Posterior cingulate gyrus (tissue), 11 donors: ENCODE measurements at regions not wholly inside any gene's neighbourhood (a gene's known extent, or its start where the extent isn't known, plus 50 kb on each side); places are given as distances from the start of the nearest gene placed in this dataset.
"Not testable (repeated sequence)": the region's sequence is repeated elsewhere in the genome, so short reads cannot be mapped to it uniquely, and the experiment has no call there.

Experiments used
- DNase-seq, 10 donors: peaks; one replicate each; pipeline versions ENCODE4 v3.0.0 to v3.0.0-alpha.2; 2020 to 2021; ENCODE audit warnings: mixed read lengths in 3 of 10
- intact Hi-C: fragments of 100-400 bp; cut with DNase I; formaldehyde crosslinking; loops from one replicate; pipeline ENCODE4 v1.15.1; 2023

- no peak for DNase-seq
- intact Hi-C loops = no loop called here
Measured at GRCh38 chr11:13160806-13161205, 116.8 kb upstream of the BMAL1 start.

- intact Hi-C loops = no loop called here
- no peak for DNase-seq
Measured at GRCh38 chr11:13163158-13163557, 114.4 kb upstream of the BMAL1 start.

DNA sequence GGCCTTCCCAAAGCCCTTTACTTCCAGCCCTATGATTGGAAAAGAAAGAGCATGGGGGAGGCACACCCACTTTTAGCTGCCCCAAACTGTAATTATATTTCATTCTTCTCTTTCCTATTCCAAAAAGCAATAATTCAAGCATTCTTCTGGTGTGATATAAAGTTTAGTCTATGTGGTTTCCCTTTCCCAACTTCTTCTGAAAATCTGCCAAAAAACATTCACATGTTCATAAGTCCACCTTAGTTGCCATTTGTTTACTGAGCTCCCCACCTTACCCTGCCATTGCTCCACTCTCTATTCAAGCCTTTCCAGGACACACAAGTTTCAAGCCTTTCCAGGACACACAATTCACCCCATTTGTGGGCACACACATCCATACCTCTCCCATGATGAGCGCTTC is 111.6 kb upstream of the BMAL1 start:
- no peak for DNase-seq
- intact Hi-C loops = no loop called here

GRCh38 chr11:13168271-13168670 is 109.3 kb upstream of the BMAL1 start:
- peak in 1 of 10 donors; percentile 48 for DNase-seq
- intact Hi-C loops = no loop called here

DNA sequence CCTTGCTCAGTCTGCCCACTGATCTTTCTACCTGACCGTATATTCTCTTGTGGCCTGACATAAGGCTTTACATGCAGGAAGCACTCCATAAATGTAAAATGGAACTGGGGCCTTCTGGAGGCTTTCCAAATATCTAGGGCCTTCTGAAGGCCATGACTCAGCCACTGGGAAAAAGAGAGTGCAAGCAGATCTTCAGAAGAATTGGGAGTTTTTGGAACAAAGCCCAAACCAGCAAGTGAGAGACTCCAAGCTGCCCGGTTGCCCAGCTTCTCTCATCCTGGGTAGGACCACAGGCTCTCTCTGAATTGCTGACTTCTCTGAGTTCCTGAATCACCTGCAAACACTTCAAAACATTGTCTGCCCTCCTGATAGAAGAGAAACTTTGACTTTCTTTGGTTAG is 107.9 kb upstream of the BMAL1 start:
- DNase-seq = no peak
- intact Hi-C loops = no loop called here

GRCh38 chr11:13174090-13174489 is 103.5 kb upstream of the BMAL1 start:
- intact Hi-C loops = no loop called here
- DNase-seq = no peak

DNA sequence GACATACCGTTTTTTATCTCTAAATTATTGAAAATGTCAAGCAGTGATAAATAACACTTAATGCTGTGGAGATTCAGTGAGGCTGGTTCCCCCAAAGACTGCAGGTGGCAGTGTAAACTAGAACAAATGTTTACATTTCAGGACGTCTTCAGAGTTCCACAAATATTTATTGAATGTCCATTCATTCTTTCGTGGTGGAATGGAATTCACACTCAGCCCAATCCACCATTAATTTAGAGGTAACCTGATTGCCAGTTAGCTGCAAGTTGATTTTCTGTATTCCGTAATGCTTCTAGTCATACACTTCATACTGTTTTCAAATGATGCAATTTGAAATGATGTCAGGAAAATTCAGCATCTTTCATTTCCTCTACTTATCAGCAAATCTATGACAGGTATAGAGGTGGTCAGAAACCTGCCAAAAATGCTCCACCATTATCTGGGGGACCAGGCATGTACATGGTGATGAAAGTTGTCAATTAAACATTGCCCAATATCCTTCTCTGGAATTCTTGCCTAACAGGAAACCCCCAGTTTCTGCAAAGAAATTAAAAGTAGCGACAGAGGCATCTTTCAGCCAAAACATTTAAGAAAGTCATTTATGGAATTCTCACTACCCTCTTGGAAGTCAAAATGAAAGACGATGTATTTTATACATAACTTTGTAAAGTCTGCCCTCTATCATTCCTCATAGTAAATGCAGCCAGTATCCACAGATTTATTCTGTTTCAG is 94.3 kb upstream of the BMAL1 start:
- peak in 2 of 10 donors; percentile 19 to 51 for DNase-seq
- intact Hi-C loops = loop anchor here (1.0 to 10.0 kb wide), 3 partner anchors 152 to 282 kb away; partner anchors contain the start of gene BTBD10

DNA sequence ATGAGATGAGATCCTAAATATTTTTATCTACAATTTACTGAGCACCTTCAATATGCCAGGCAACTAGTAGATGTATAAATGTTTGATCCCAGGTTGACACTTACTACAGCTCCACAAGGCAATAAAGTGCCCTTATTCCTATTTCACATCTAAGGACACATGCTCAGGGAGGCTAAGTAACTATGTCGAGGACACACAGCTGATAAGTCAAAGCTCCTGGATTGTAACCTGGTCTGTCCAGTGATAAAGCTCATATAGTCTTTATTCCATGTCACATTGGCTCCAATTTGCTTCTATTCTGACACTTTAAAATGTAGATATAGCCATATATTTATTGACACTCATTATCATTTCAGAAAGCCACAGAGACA is 93.8 kb upstream of the BMAL1 start:
- no peak for DNase-seq
- intact Hi-C loops = loop anchor here (1.0 to 10.0 kb wide), 3 partner anchors 151 to 281 kb away; partner anchors contain the start of gene BTBD10

DNA sequence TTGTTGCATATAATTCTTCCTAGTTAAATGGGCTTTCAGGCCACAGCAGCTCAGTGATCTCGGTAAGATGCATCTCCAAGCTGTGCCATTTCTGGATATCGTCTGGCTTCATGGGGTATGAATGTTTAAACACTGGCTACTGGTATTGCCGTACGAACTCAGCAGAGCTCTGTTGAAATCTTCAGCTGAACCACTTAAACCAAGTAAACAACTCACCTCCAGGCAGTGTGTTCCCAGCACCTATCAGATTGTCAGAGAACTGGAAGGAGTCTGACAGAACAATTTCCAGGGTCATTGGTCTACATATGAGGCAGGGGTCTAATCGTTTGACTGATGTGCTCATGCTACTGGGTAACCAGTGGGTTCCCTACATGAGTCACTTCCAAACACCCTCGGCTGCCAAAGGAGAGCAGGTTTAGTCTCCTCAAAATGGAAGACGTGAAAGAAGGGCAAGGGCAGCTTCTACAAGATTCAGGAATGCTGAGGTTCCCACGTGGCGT is 93.2 kb upstream of the BMAL1 start:
- intact Hi-C loops = loop anchor here (10.0 kb wide), 2 partner anchors 150 to 280 kb away; partner anchors contain the start of gene BTBD10
- DNase-seq = no peak

- intact Hi-C loops = loop anchor here (10.0 kb wide), 2 partner anchors 147 to 277 kb away; partner anchors contain the start of gene BTBD10
- DNase-seq = no peak
Measured at GRCh38 chr11:13188179-13188578, 89.4 kb upstream of the BMAL1 start.

GRCh38 chr11:13189561-13190426 is 87.8 kb upstream of the BMAL1 start:
- intact Hi-C loops = loop anchor here (10.0 kb wide), 2 partner anchors 145 to 275 kb away; partner anchors contain the start of gene BTBD10
- no peak for DNase-seq

DNA sequence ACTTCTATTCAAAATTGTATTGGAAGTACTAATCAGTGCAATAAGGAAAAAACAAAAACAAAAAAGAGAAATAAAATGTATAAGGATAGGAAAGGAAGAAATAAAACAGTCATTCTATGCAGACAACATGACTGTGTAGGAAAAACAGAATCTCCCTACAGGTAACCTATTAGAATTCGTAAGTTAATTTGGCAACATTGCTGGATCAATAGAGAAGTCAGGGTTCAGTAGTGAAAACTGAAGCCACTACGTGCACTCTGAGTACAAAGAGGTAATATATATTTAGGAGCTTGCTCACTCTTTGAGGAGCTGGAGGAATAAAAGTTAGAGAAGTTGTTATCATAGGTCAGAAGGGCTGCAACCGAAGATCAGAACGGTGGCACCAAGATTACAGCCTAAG is 84.0 kb upstream of the BMAL1 start:
- intact Hi-C loops = no loop called here
- no peak for DNase-seq

DNA sequence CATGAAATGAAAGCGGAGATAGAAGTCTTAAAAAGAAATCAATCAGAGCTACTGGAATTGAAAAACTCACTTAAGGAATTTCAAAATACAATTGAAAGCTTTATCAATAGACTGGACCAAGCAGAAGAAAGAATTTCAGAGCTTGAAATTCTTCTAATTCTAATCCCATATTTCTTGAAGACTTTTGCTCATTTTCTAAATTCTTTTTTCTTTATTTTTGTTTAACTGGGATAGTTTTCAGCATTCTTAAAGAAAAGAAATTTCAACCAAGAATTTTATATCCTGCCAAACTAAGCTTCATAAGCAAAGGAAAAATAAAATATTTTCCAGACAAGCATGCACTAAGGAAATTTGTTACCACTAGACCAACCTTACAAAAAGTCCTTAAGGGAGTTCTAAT is 80.2 kb upstream of the BMAL1 start:
- intact Hi-C loops = not testable (repeated sequence)

DNA sequence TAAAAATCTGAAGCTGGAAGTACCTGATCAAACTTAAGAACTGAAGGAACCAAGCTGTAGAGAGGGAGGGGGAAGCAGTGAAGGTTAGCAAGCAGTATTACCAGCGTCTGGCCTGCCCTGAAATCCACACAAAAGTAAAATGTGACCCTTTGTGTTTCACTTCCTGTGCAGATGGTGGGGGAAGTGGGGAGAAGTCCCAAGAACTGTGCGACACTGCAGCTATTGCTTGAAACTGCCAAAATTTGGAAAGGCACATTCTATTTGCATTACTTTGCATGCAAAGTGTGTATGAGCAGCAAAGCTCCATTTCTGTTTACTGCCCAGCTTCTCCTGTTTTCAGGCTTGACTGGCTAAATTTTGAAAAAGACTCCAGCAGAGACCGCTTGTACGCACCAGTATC is 72.1 kb upstream of the BMAL1 start:
- intact Hi-C loops = no loop called here
- no peak for DNase-seq

More for the DNA sequence above, 80.2 kb upstream of the BMAL1 start:
- not testable (repeated sequence) for DNase-seq

DNA sequence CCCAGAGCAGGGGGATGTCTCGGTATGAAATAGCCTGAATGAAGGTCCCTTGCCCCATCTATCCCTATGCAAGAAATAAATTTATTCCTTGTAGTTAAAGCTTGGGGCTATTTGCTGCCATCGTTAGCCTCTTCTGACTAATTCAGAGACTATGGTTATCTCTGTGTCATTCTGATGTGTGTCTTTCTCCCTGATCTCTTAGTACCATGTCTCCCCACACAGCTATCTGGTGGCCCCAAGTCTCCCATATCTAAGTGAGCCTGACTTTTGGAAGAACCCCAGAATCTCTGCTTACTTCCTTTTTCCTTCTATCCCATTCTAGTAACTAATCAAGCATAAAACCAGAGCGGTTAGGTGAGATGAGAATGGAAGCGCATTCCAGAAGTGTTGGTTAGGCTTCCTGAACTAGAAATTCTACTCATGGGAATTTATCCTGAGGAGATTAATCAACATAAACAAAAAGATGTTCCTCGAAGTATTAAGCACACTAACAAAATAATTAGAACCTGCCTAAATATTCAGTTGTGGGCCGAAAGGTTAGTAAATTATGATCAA is 71.4 kb upstream of the BMAL1 start:
- no peak for DNase-seq
- intact Hi-C loops = no loop called here

DNA sequence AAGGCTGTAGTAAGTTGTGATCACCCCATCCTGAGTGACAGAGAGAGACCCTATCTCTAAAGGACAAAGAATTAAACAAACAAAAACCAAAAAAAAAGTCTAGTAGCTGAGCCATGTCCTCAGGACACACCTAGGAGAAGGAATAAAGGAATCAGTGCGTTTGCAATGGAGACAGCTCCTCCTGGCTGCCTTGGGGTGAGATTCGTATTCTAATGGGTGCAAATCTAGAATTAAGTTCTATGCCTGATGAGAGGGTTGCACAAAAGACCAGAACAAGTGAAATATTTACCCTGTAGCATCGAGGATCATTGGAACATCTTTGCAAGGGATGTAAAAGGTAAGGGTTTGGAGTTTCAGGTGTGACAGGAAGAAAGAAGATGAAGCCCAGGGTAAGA is 70.3 kb upstream of the BMAL1 start:
- no peak for DNase-seq
- intact Hi-C loops = no loop called here

DNA sequence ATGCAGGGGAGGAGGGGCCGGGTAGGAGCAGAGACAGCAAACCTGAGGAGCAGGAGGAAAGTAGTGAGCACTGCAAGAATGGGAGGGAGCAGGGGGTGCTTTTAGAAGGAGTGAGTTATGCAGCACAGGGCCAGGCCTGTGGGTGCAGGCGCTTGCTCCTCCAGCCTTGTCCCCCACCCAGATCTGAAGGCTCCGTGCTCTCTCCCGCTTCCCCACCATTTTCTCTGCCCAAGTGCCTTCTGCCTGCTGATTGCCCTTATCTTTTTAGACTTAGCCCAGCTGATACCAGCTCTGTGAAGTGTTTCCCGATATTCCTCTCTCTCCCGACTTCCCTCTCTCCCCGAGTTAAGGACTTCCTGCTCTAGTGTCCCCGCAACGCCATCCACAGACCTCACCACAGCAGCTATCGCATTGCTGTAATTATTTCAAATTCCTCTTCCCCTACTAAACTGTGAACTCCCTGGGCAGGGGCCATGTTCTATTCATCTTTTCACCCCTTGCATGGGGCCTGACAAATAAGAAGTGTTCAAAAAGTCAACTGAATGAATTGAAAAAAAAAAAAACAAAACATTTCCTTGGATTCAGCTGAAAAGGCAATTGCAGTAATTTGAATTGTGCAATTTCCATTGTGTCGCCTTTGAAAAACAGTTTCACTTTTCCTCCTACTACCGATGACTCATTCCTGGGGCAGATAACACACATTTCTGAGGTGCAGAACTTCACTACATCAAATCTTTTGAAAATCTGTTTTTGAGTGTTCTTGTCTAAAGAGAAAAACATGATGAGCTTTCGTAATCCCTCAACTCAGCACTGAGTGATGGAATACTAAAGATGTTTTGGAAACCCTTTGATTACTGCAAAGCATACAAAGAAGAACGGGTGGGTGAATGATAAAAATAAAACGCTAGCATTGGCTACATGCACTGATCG is 69.7 kb upstream of the BMAL1 start:
- intact Hi-C loops = no loop called here
- peak in 4 of 10 donors; percentile 15 to 80 (median 72) for DNase-seq

DNA sequence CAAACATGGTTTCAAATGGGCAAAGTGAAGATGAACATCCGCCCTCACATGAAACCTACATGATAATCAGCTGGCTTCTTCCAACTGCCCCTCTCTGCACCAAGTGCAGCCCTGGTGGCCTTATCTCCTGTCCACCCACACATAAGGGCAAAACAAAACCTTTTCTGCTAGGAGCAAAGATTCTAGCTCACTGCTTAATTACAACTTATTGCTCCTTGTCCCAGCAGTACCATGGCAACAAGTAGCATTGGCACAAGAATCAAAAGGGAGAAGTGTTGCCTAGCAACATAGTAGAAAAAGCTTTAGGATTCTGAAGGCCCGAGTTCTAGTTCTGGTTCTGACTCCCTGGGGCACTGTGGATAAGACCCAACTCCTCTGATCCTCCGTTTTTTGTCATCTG is 68.7 kb upstream of the BMAL1 start:
- DNase-seq = no peak
- intact Hi-C loops = no loop called here

GRCh38 chr11:13209379-13209778 is 68.2 kb upstream of the BMAL1 start:
- DNase-seq = no peak
- intact Hi-C loops = no loop called here

DNA sequence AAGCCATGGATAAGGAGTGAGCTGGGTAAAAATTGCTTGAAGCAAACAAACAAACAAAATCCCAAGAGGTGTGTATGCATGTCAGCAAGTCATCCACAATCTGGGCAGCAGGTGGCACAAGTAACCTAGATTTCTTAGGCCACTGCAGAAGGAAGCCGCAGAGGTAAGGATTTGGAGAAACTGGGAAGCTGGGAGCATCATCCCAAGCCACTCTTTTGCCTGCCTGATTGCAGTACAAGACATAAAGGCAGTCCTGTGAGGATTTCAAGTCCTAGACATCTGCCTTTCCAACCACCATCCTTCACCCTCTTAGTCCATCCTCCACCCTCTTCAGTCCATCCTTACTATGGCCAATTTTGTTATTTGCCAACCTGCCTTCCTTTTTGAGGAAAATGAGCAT is 67.2 kb upstream of the BMAL1 start:
- intact Hi-C loops = loop anchor here (5.0 kb wide), 1 partner anchor 132 kb away; no protein-coding TSS in a partner anchor

More for the DNA sequence above, 67.2 kb upstream of the BMAL1 start:
- DNase-seq = peak in 9 of 10 donors; percentile 39 to 90 (median 71)
